ENCODE measurements at regions not wholly inside any gene's neighbourhood (a gene's known extent, or its start where the extent isn't known, plus 50 kb on each side); places are given as distances from the start of the nearest gene placed in this dataset.

GRCh38 chr2:30034052-30034775, 112.6 kb upstream of the YPEL5 start:
- no peaks in the 10 kb centered on the region for H3K4me1 Mint-ChIP-seq
- H3K4me3 Mint-ChIP-seq = no peak overlapping the region
- ATAC-seq (ENCODE audit: low read depth in 2 of 2) (no peak), DNase-seq (no peak)
- Histone ChIP-seq H3K4me1 (ENCODE audit: control insufficient read depth, insufficient read depth, low read length, poor library complexity, severe bottlenecking) (no peaks in the 10 kb centered on the region), H3K36me3 (ENCODE audit: control insufficient read depth, insufficient read depth, low read length) (no peaks in the 10 kb centered on the region), H3K4me3 (ENCODE audit: low read depth, low read length) (no peak overlapping the region), H3K27ac (ENCODE audit: insufficient read depth, low read length, poor library complexity, severe bottlenecking) (no peak overlapping the region), H3K9me3 (ENCODE audit: control insufficient read depth in 2 of 2, low read length in 2 of 2) (no peaks in the 10 kb centered on the region), H3K27me3 (ENCODE audit: control insufficient read depth, insufficient read depth, low read length) (peaks cover 2% of the 10 kb centered on the region)
- H3K36me3 Mint-ChIP-seq = no peaks in the 10 kb centered on the region
- no peaks in the 10 kb centered on the region for H3K9me3 Mint-ChIP-seq
- H3K27me3 Mint-ChIP-seq = peaks cover 4% of the 10 kb centered on the region
- H3K27ac Mint-ChIP-seq = no peak overlapping the region

- H3K27me3 ChIP-seq (ENCODE audit: control insufficient read depth, insufficient read depth, low read length) = peaks cover 2% of the 10 kb centered on the region
- H3K4me1 ChIP-seq (ENCODE audit: control insufficient read depth, insufficient read depth, low read length, poor library complexity, severe bottlenecking) = no peaks in the 10 kb centered on the region
- no peak overlapping the region for H3K4me3 ChIP-seq (ENCODE audit: low read depth, low read length)
- no peaks in the 10 kb centered on the region for H3K36me3 ChIP-seq (ENCODE audit: control insufficient read depth, insufficient read depth, low read length)
- DNase-seq = no peak
- H3K9me3 ChIP-seq (ENCODE audit: control insufficient read depth in 2 of 2, low read length in 2 of 2) = no peaks in the 10 kb centered on the region
- no peaks in the 10 kb centered on the region for H3K9me3 Mint-ChIP-seq
- no peak overlapping the region for H3K27ac Mint-ChIP-seq
- H3K36me3 Mint-ChIP-seq = no peaks in the 10 kb centered on the region
- no peaks in the 10 kb centered on the region for H3K4me1 Mint-ChIP-seq
- H3K27me3 Mint-ChIP-seq = peaks cover 19% of the 10 kb centered on the region
- no peak overlapping the region for H3K27ac ChIP-seq (ENCODE audit: insufficient read depth, low read length, poor library complexity, severe bottlenecking)
- ATAC-seq (ENCODE audit: low read depth in 2 of 2) = no peak
- H3K4me3 Mint-ChIP-seq = no peak overlapping the region
These were observed 109.8 kb upstream of the YPEL5 start for GRCh38 chr2:30037016-30037415.

- Histone ChIP-seq H3K4me3 (ENCODE audit: low read depth, low read length) (no peak overlapping the region), H3K27me3 (ENCODE audit: control insufficient read depth, insufficient read depth, low read length) (peaks cover 2% of the 10 kb centered on the region), H3K36me3 (ENCODE audit: control insufficient read depth, insufficient read depth, low read length) (no peaks in the 10 kb centered on the region), H3K4me1 (ENCODE audit: control insufficient read depth, insufficient read depth, low read length, poor library complexity, severe bottlenecking) (no peaks in the 10 kb centered on the region), H3K27ac (ENCODE audit: insufficient read depth, low read length, poor library complexity, severe bottlenecking) (no peak overlapping the region), H3K9me3 (ENCODE audit: control insufficient read depth in 2 of 2, low read length in 2 of 2) (no peaks in the 10 kb centered on the region)
- Mint-ChIP-seq H3K4me1 (no peaks in the 10 kb centered on the region), H3K9me3 (no peaks in the 10 kb centered on the region), H3K36me3 (no peaks in the 10 kb centered on the region), H3K27me3 (peaks cover 19% of the 10 kb centered on the region), H3K4me3 (no peak overlapping the region), H3K27ac (no peak overlapping the region)
- ATAC-seq (ENCODE audit: low read depth in 2 of 2) (no peak), DNase-seq (no peak)
These were observed 108.4 kb upstream of the YPEL5 start for GRCh38 chr2:30038419-30038818.

- DNase-seq = no peak
- Histone ChIP-seq H3K4me1 (ENCODE audit: control insufficient read depth, insufficient read depth, low read length, poor library complexity, severe bottlenecking) (no peaks in the 10 kb centered on the region), H3K27me3 (ENCODE audit: control insufficient read depth, insufficient read depth, low read length) (peaks cover under 1% of the 10 kb centered on the region), H3K36me3 (ENCODE audit: control insufficient read depth, insufficient read depth, low read length) (no peaks in the 10 kb centered on the region), H3K27ac (ENCODE audit: insufficient read depth, low read length, poor library complexity, severe bottlenecking) (no peak overlapping the region), H3K9me3 (ENCODE audit: control insufficient read depth in 2 of 2, low read length in 2 of 2) (no peaks in the 10 kb centered on the region), H3K4me3 (ENCODE audit: low read depth, low read length) (no peak overlapping the region)
- Mint-ChIP-seq H3K36me3 (no peaks in the 10 kb centered on the region), H3K4me3 (no peak overlapping the region), H3K9me3 (no peaks in the 10 kb centered on the region), H3K27me3 (peaks cover 24% of the 10 kb centered on the region), H3K4me1 (no peaks in the 10 kb centered on the region), H3K27ac (no peak overlapping the region)
- ATAC-seq (ENCODE audit: low read depth in 2 of 2) = no peak
These were observed 107.7 kb upstream of the YPEL5 start for GRCh38 chr2:30039101-30039500.

GRCh38 chr2:30040147-30040546, 106.7 kb upstream of the YPEL5 start:
- no peak for ATAC-seq (ENCODE audit: low read depth in 2 of 2)

GRCh38 chr2:30041884-30042283, 104.9 kb upstream of the YPEL5 start:
- H3K27me3 ChIP-seq (ENCODE audit: control insufficient read depth, insufficient read depth, low read length) = peaks cover 12% of the 10 kb centered on the region
- no peak overlapping the region for H3K27ac Mint-ChIP-seq

More at GRCh38 chr2:30040147-30040546, 106.7 kb upstream of the YPEL5 start:
- H3K27me3 ChIP-seq (ENCODE audit: control insufficient read depth, insufficient read depth, low read length) = peaks cover 9% of the 10 kb centered on the region
- Mint-ChIP-seq H3K27me3 (peaks cover 28% of the 10 kb centered on the region), H3K27ac (no peak overlapping the region), H3K36me3 (no peaks in the 10 kb centered on the region), H3K9me3 (no peaks in the 10 kb centered on the region), H3K4me1 (no peaks in the 10 kb centered on the region), H3K4me3 (no peak overlapping the region)
- H3K27ac ChIP-seq (ENCODE audit: insufficient read depth, low read length, poor library complexity, severe bottlenecking) = no peak overlapping the region
- DNase-seq = no peak
- no peaks in the 10 kb centered on the region for H3K36me3 ChIP-seq (ENCODE audit: control insufficient read depth, insufficient read depth, low read length)
- no peak overlapping the region for H3K4me3 ChIP-seq (ENCODE audit: low read depth, low read length)
- no peaks in the 10 kb centered on the region for H3K4me1 ChIP-seq (ENCODE audit: control insufficient read depth, insufficient read depth, low read length, poor library complexity, severe bottlenecking)
- H3K9me3 ChIP-seq (ENCODE audit: control insufficient read depth in 2 of 2, low read length in 2 of 2) = no peaks in the 10 kb centered on the region

GRCh38 chr2:30046396-30046795, 100.4 kb upstream of the YPEL5 start:
- no peaks in the 10 kb centered on the region for H3K4me1 Mint-ChIP-seq
- H3K9me3 Mint-ChIP-seq = peaks cover 0 to 1% (median 0%) of the 10 kb centered on the region in 7 donors
- ATAC-seq (ENCODE audit: low read depth in 2 of 2) (no peak), DNase-seq (no peak)
- no peaks in the 10 kb centered on the region for H3K36me3 Mint-ChIP-seq
- H3K27ac Mint-ChIP-seq = no peak overlapping the region
- no peak overlapping the region for H3K4me3 Mint-ChIP-seq
- no peak overlapping the region for H3K4me3 ChIP-seq (ENCODE audit: low read depth, low read length)
- H3K36me3 ChIP-seq (ENCODE audit: control insufficient read depth, insufficient read depth, low read length) = no peaks in the 10 kb centered on the region
- H3K27me3 Mint-ChIP-seq = peaks cover 18% of the 10 kb centered on the region
- no peaks in the 10 kb centered on the region for H3K4me1 ChIP-seq (ENCODE audit: control insufficient read depth, insufficient read depth, low read length, poor library complexity, severe bottlenecking)
- no peak overlapping the region for H3K27ac ChIP-seq (ENCODE audit: insufficient read depth, low read length, poor library complexity, severe bottlenecking)
- H3K27me3 ChIP-seq (ENCODE audit: control insufficient read depth, insufficient read depth, low read length) = peaks cover 17% of the 10 kb centered on the region
- H3K9me3 ChIP-seq (ENCODE audit: control insufficient read depth in 2 of 2, low read length in 2 of 2) = no peaks in the 10 kb centered on the region

More at GRCh38 chr2:30041884-30042283, 104.9 kb upstream of the YPEL5 start:
- Mint-ChIP-seq H3K27me3 (peaks cover 23% of the 10 kb centered on the region), H3K9me3 (peaks cover 0 to 1% (median 0%) of the 10 kb centered on the region in 7 donors), H3K36me3 (no peaks in the 10 kb centered on the region), H3K4me3 (no peak overlapping the region), H3K4me1 (no peaks in the 10 kb centered on the region)
- DNase-seq (no peak), ATAC-seq (ENCODE audit: low read depth in 2 of 2) (no peak)
- no peak overlapping the region for H3K27ac ChIP-seq (ENCODE audit: insufficient read depth, low read length, poor library complexity, severe bottlenecking)
- no peaks in the 10 kb centered on the region for H3K36me3 ChIP-seq (ENCODE audit: control insufficient read depth, insufficient read depth, low read length)
- no peaks in the 10 kb centered on the region for H3K9me3 ChIP-seq (ENCODE audit: control insufficient read depth in 2 of 2, low read length in 2 of 2)
- H3K4me3 ChIP-seq (ENCODE audit: low read depth, low read length) = no peak overlapping the region
- no peaks in the 10 kb centered on the region for H3K4me1 ChIP-seq (ENCODE audit: control insufficient read depth, insufficient read depth, low read length, poor library complexity, severe bottlenecking)

GRCh38 chr2:30046979-30047378, 99.8 kb upstream of the YPEL5 start:
- no peak overlapping the region for H3K4me3 Mint-ChIP-seq
- peaks cover 12% of the 10 kb centered on the region for H3K27me3 Mint-ChIP-seq
- H3K4me1 ChIP-seq (ENCODE audit: control insufficient read depth, insufficient read depth, low read length, poor library complexity, severe bottlenecking) = no peaks in the 10 kb centered on the region
- H3K27ac ChIP-seq (ENCODE audit: insufficient read depth, low read length, poor library complexity, severe bottlenecking) = no peak overlapping the region
- ATAC-seq (ENCODE audit: low read depth in 2 of 2) (no peak), DNase-seq (no peak)
- H3K27ac Mint-ChIP-seq = no peak overlapping the region
- H3K27me3 ChIP-seq (ENCODE audit: control insufficient read depth, insufficient read depth, low read length) = peaks cover 17% of the 10 kb centered on the region
- no peaks in the 10 kb centered on the region for H3K36me3 Mint-ChIP-seq
- no peaks in the 10 kb centered on the region for H3K9me3 ChIP-seq (ENCODE audit: control insufficient read depth in 2 of 2, low read length in 2 of 2)
- no peaks in the 10 kb centered on the region for H3K36me3 ChIP-seq (ENCODE audit: control insufficient read depth, insufficient read depth, low read length)
- H3K4me1 Mint-ChIP-seq = no peaks in the 10 kb centered on the region
- H3K9me3 Mint-ChIP-seq = peaks cover 0 to 1% (median 0%) of the 10 kb centered on the region in 7 donors
- H3K4me3 ChIP-seq (ENCODE audit: low read depth, low read length) = no peak overlapping the region

Data from CD4-positive, CD25-positive, alpha-beta regulatory T cell (primary cell).